ENCODE measurements at regions not wholly inside any gene's neighbourhood (a gene's known extent, or its start where the extent isn't known, plus 50 kb on each side); places are given as distances from the start of the nearest gene placed in this dataset.
"Not testable (repeated sequence)": the region's sequence is repeated elsewhere in the genome, so short reads cannot be mapped to it uniquely, and the experiment has no call there.

- in situ Hi-C loops (cut with HindIII; ENCODE audit: low sequenced_read_pairs), result no loop called here
Observed at GRCh38 chr21:41573902-41574690, 66.1 kb upstream of the TMPRSS2 start.

DNA sequence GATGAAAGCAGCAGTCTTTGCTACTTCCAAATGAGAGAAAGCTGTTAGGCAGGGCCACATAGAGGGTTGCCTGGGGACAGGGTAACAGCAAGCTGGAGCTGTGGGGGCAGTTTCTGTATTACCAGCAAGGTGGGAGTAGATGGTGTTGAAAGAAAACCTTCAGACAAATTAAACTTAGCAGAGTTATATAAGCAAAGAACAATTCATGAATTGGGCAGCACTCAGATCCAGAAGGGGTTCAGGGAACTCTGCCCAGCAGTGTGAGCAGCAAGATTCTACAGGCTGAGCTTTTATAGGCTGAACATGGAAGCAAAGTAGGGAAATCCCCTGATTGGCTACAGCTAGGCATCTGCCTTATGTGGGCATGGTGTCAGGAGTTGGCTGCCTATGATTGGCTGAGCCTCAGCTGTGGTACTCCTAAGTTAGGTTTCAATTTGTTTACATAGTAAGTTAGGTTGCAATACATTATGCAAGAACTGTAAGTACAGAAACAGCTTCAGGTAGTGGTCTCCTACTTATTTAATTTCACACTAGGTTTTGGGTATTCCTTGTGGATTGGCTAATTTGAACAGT is 64.1 kb upstream of the TMPRSS2 start:
- in situ Hi-C loops (cut with HindIII; ENCODE audit: low sequenced_read_pairs), result no loop called here

DNA sequence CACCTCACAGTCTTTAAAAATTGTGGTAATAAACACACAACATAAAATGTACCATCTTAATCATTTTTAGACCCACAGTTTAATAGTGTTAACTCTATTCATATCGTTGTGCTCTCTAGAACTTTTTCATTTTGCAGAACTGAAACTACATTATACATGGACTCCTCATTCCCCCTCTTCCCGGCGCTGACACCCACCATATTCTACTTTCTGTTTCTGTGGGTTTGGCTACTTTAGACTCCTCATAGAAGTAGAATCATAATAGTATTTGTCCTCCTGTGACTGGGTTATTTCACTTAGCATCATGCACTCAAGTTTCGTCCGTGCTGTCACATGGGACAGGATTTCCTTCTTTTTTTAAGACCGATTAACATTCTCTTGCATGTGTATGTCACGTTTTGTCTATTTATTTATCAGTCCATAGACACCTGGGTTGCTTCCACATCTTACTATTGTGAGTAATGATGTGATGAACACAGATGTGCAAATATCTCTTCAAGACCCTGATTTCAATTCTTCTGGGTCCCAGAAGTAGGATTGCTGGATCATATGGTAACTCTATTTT is 62.9 kb upstream of the TMPRSS2 start:
- in situ Hi-C loops (cut with HindIII; ENCODE audit: low sequenced_read_pairs), result no loop called here

DNA sequence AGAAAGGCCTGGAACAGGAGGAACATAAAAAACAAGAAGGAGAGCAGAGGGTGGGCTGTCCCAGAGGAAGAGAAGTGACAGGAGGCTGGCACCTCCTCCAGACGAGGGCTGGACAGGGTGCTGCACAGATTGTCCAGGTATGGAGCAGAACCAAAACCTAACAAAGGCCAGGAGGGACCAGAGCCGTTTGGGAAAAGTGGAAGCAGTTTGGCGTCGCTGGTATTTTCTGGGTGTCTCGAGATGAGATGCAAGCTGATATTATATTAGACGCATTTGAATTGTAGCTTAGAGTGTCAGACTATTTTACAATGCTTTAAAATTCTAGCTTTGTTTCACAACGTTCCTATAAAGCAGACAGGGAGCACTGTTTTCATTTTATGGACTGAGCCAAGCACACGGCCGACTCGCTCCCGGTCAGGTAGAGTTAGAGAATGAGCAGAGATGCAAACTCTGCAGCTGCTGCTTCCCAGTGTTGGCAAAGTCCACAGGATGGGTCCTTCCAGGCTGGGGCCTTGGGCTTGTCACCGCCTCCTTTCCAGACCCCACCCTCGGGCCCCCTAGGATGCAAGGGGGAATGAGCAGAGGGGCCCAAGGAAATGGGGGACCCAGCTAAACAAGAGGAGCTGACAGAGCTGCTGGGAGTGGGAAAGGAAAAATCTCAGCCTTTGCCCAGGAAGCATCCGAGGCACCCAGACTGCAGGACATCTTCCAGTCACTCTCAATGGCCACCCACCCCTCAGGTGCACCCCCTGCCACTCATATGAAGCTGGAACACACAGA is 60.8 kb upstream of the TMPRSS2 start:
- in situ Hi-C loops (cut with HindIII; ENCODE audit: low sequenced_read_pairs), result no loop called here

GRCh38 chr21:41567901-41568510 is 60.0 kb upstream of the TMPRSS2 start:
- in situ Hi-C loops (cut with HindIII; ENCODE audit: low sequenced_read_pairs), result no loop called here

GRCh38 chr21:41567237-41567636 is 59.3 kb upstream of the TMPRSS2 start:
- in situ Hi-C loops (cut with HindIII; ENCODE audit: low sequenced_read_pairs), result not testable (repeated sequence)

GRCh38 chr21:41566500-41567014 is 58.6 kb upstream of the TMPRSS2 start:
- in situ Hi-C loops (cut with HindIII; ENCODE audit: low sequenced_read_pairs), result no loop called here

- in situ Hi-C loops (cut with HindIII; ENCODE audit: low sequenced_read_pairs), result no loop called here
Observed at GRCh38 chr21:41565550-41565949, 57.6 kb upstream of the TMPRSS2 start.

- in situ Hi-C loops (cut with HindIII; ENCODE audit: low sequenced_read_pairs), result no loop called here
Observed at GRCh38 chr21:41564871-41565274, 56.9 kb upstream of the TMPRSS2 start.

GRCh38 chr21:41562101-41563000 is 54.4 kb upstream of the TMPRSS2 start:
- in situ Hi-C loops (cut with HindIII; ENCODE audit: low sequenced_read_pairs), result no loop called here

- in situ Hi-C loops (cut with HindIII; ENCODE audit: low sequenced_read_pairs), result no loop called here
Observed at GRCh38 chr21:41561701-41562100, 53.7 kb upstream of the TMPRSS2 start.

DNA sequence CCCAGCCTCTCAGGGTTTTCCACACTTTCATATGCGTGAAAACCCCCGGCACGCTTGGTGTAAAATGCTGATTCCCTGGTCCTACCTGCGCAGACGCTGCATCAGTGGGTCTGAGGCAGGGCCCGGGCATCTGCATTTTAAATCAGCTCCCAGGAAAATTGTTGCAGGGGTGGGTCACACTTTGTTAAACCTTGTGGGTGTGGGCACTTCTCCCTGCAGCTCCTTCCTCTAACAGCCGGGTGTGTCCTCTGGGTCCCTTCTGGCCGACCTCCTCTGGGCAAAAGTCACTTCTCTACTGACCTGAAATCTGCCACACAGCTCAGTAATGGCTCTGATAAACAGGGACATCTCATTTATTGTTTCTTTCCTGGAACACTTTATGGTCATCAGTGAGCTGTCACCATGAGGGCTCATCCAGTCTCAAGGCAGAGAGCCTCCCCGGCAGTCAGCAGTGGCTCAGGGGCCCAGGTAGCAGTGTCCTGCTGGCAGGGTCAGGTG is 52.8 kb upstream of the TMPRSS2 start:
- in situ Hi-C loops (cut with HindIII; ENCODE audit: low sequenced_read_pairs), result no loop called here

- in situ Hi-C loops (cut with HindIII; ENCODE audit: low sequenced_read_pairs), result no loop called here
Observed at GRCh38 chr21:41559658-41560631, 52.0 kb upstream of the TMPRSS2 start.

- in situ Hi-C loops (cut with HindIII; ENCODE audit: low sequenced_read_pairs), result no loop called here
Observed at GRCh38 chr21:41558842-41559241, 50.9 kb upstream of the TMPRSS2 start.

GRCh38 chr21:41557884-41558283 is 49.9 kb upstream of the TMPRSS2 start:
- in situ Hi-C loops (cut with HindIII; ENCODE audit: low sequenced_read_pairs), result no loop called here

All from DLD1 (cell line).